Adipocyte (in vitro differentiated cells): ENCODE measurements at regions not wholly inside any gene's neighbourhood (a gene's known extent, or its start where the extent isn't known, plus 50 kb on each side); places are given as distances from the start of the nearest gene placed in this dataset.
"Not testable (repeated sequence)": the region's sequence is repeated elsewhere in the genome, so short reads cannot be mapped to it uniquely, and the experiment has no call there.

Experiments used
- DNase-seq: peaks from one replicate; pipeline ENCODE4 v3.0.0-alpha.2; 2015; ENCODE audit warnings: low read depth
- H3K27me3 ChIP-seq: replicated peaks from 2 replicates; pipeline ENCODE4 v1.7.0; 2013; ENCODE audit warnings: mild to moderate bottlenecking, low read length, moderate library complexity; ENCODE audit not compliant: control insufficient read depth, insufficient read depth
- H3K36me3 ChIP-seq: 2 replicates; pipeline ENCODE4 v1.7.0; 2013; ENCODE audit warnings: low read length, mild to moderate bottlenecking, moderate library complexity; ENCODE audit not compliant: control insufficient read depth, insufficient read depth, severe bottlenecking
- H3K4me1 ChIP-seq: 2 replicates; pipeline ENCODE4 v1.7.0; 2013; ENCODE audit warnings: mild to moderate bottlenecking, low read length, moderate library complexity; ENCODE audit not compliant: control insufficient read depth, insufficient read depth
- H3K4me3 ChIP-seq: 2 replicates; pipeline ENCODE4 v1.7.0; 2013; ENCODE audit warnings: mild to moderate bottlenecking, low read length, moderate library complexity
- H3K9ac ChIP-seq: 2 replicates; pipeline ENCODE4 v1.7.0; 2013; ENCODE audit warnings: mild to moderate bottlenecking, low read length, moderate library complexity
- H3K9me3 ChIP-seq: 2 replicates; pipeline ENCODE4 v1.7.0; 2013; ENCODE audit warnings: mild to moderate bottlenecking, low read length, moderate library complexity; ENCODE audit not compliant: control insufficient read depth

DNA sequence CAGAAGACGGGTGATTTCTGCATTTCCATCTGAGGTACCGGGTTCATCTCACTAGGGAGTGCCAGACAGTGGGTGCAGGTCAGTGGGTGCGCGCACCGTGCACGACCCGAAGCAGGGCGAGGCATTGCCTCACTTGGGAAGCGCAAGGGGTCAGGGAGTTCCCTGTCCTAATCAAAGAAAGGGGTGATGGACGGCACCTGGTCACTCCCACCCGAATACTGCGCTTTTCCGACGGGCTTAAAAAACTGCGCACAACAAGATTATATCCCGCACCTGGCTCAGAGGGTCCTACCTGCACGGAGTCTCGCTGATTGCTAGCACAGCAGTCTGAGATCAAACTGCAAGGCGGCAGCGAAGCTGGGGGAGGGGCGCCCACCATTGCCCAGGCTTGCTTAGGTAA lies 1403.1 kb downstream of the REEP3 start:
- H3K4me1 ChIP-seq, H3K9ac ChIP-seq, DNase-seq, H3K4me3 ChIP-seq, H3K36me3 ChIP-seq, H3K27me3 ChIP-seq: not testable (repeated sequence)
- H3K9me3 ChIP-seq = peaks cover 11% of the 10 kb centered on the region

DNA sequence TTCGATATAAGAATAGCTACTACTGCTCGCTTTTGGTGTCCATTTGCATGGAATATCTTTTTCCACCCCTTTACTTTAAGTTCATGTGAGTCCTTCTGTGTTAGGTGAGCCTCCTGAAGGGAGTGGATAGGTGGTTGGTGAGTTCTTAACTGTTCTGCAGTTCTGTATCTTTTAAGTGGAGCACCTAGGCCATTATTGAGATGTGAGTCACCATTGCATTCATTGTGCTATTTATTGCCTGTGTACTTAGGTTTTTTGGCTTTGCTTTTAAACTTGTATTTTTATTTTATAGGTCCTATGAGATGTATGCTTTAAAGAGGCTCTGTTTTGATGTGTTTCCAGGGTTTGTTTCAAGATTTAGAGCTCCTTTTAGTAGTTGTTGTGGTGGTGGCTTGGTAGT lies 1430.8 kb downstream of the REEP3 start:
- H3K36me3 ChIP-seq = no peaks in the 10 kb centered on the region
- no peak for DNase-seq
- no peaks in the 10 kb centered on the region for H3K9me3 ChIP-seq
- no peak overlapping the region for H3K9ac ChIP-seq
- H3K4me1 ChIP-seq = no peaks in the 10 kb centered on the region
- no peaks in the 10 kb centered on the region for H3K27me3 ChIP-seq
- H3K4me3 ChIP-seq = no peak overlapping the region

DNA sequence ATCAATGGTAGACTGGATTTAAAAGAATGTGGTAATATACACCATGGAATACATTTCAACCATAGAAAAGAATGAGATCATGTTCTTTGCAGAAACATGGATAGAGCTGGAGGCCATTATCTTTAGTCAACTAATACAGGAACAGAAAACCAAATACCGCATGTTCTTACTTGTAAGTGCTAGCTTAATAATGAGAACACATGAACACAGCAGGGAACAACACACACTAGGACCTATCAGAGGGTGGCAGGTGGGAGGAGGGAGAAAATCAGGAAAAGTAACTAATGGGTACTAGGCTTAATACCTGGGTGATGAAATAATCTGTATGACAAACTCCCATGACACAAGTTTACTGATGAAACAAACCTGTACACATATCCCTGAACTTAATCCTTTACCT lies 1435.2 kb downstream of the REEP3 start:
- no peak overlapping the region for H3K9ac ChIP-seq
- no peaks in the 10 kb centered on the region for H3K27me3 ChIP-seq
- H3K4me3 ChIP-seq = no peak overlapping the region
- no peak for DNase-seq
- no peaks in the 10 kb centered on the region for H3K36me3 ChIP-seq
- H3K9me3 ChIP-seq = no peaks in the 10 kb centered on the region
- no peaks in the 10 kb centered on the region for H3K4me1 ChIP-seq

DNA sequence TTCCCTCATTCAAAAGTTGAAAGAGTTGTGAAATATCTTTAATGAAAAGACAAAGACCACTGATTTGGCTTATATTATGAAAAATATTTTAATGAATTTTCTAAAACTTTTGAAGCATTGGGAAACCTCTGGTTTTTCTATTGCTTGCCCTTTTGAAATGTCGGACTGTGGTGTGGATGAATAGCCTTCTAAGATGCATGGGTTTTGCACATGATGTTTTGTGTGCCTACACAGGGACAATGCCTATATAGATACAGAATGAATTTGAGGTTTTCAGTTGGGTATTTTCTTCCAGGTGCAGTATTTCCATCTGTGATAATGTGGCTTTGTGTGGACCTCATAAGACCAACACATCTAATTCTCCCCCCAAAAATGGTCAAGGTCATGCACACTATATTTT lies 1437.9 kb downstream of the REEP3 start:
- DNase-seq = no peak
- Histone ChIP-seq H3K36me3 (no peaks in the 10 kb centered on the region), H3K9ac (no peak overlapping the region), H3K4me3 (no peak overlapping the region), H3K9me3 (no peaks in the 10 kb centered on the region), H3K4me1 (no peaks in the 10 kb centered on the region), H3K27me3 (no peaks in the 10 kb centered on the region)

DNA sequence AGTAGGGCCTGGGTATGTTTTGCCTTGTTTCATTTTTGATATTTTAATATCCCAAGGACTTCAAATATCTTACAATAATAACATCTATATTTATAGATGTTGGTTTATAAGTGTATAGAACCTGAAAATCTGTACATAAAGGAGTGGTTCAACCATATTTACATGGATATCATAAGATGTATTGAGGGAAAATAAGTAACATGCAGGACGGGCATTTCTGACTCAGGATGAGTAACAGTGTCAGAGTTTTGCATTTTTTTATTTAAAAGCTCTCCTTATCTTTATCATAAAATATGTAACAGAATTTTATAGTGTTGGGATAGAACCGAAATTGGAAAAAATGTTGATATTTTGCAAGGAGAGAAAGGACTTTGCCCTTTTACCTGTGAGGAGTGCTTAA lies 1438.7 kb downstream of the REEP3 start:
- no peak for DNase-seq
- Histone ChIP-seq H3K36me3 (no peaks in the 10 kb centered on the region), H3K4me3 (no peak overlapping the region), H3K27me3 (no peaks in the 10 kb centered on the region), H3K9ac (no peak overlapping the region), H3K4me1 (no peaks in the 10 kb centered on the region), H3K9me3 (no peaks in the 10 kb centered on the region)

DNA sequence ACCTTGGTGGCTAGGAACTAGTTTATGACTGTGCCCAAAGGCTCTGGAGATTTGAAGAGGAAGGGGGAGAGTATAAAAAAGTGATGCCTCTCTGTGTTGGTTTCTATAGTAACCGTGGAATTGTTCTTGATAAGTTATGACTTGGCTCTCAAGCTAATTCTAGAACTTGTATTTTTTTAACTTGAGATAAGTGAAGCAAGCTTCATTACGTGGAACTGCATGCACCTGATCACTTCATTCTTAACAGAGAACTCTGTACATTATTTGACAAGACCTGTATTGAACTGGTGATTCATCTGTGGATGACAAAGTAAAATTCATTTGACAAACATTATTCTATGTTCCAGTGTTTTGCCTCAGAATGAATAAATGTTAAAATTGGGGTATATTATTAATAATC lies 1452.2 kb downstream of the REEP3 start:
- no peaks in the 10 kb centered on the region for H3K9me3 ChIP-seq
- no peak overlapping the region for H3K4me3 ChIP-seq
- no peaks in the 10 kb centered on the region for H3K36me3 ChIP-seq
- DNase-seq = no peak
- no peaks in the 10 kb centered on the region for H3K4me1 ChIP-seq
- H3K9ac ChIP-seq = no peak overlapping the region
- no peaks in the 10 kb centered on the region for H3K27me3 ChIP-seq

DNA sequence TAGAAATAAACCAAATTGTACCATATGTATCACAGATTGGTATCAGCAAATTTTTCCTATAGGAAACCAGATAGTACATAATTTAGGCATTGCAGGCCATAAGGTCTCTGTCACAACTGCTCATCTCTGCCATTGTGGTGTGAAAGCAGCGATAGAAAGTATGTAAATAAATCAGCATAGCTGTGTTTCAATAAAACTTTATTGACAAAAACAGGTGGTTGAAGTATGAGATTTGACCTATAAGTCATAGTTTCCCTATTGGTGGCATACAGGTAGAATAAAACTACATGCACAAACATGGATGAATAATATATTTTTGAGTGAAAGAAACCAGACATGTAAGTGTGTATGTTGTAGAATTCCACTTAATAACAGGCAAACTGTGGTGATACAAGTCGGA lies 1454.9 kb downstream of the REEP3 start:
- H3K36me3 ChIP-seq = no peaks in the 10 kb centered on the region
- H3K27me3 ChIP-seq = no peaks in the 10 kb centered on the region
- DNase-seq = no peak
- no peaks in the 10 kb centered on the region for H3K4me1 ChIP-seq
- H3K9ac ChIP-seq = no peak overlapping the region
- H3K9me3 ChIP-seq = no peaks in the 10 kb centered on the region
- H3K4me3 ChIP-seq = no peak overlapping the region

DNA sequence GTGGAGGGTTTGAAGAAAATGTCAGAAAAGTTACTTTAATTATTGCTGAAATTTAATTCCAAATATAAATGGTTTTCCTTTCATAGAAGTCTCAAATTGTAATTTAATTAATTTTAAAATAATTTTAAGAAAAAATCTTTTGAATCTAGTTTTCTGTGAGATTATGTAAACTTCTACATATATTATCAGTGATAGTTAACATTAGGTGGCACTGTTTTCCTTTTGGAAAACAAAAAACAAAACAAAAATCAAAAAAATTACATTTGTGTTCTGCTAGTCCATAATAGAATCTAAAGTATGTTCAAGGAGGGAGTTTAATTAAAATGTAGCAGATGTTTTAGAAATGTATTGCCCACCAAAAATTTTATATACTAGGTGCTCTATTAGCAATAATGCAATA lies 1456.7 kb downstream of the REEP3 start:
- Histone ChIP-seq H3K4me3 (no peak overlapping the region), H3K27me3 (no peaks in the 10 kb centered on the region), H3K4me1 (no peaks in the 10 kb centered on the region), H3K9me3 (no peaks in the 10 kb centered on the region), H3K36me3 (no peaks in the 10 kb centered on the region), H3K9ac (no peak overlapping the region)
- DNase-seq = peak; percentile 2

DNA sequence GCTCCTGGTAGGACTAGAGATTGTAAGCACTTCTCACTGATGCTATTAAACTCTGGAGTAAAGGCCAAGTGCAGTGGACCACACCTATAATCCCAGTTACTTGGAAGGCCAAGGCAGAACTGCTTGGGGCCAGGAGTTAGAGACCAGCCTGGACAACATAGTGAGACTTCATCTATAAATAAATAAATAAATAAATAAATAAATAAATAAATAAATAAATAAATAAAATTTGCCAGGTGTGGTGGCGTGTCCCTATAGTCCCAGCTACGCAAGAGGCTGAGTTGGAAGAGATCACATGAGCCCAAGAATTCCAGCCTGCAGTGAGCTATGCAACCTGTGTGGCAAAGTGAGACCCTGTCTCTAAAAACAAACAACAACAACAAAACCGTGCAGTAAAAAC lies 1475.7 kb downstream of the REEP3 start:
- Histone ChIP-seq H3K27me3 (no peaks in the 10 kb centered on the region), H3K9me3 (no peaks in the 10 kb centered on the region), H3K36me3 (no peaks in the 10 kb centered on the region), H3K4me3 (no peak overlapping the region), H3K4me1 (no peaks in the 10 kb centered on the region), H3K9ac (no peak overlapping the region)
- DNase-seq = no peak

DNA sequence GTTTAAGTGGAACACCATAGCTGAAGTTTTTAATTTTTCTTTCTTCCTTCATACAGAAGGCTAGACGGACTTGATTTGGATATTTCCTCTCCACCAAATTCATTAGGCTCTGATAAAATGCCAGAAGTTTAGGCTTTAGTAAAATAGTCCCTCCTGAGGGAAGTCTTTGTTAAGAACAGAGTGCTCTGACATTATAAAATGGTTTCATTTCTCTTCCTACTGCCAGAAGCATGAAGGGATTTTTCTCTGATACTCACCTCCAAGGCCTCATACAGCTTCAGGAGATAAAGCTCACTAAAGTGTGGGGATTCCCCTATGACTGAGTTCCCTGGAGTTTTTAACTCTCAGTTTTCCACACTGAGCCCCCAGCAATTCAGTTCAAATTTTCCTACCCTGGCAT lies 1489.6 kb downstream of the REEP3 start:
- Histone ChIP-seq H3K27me3 (no peaks in the 10 kb centered on the region), H3K4me1 (no peaks in the 10 kb centered on the region), H3K36me3 (no peaks in the 10 kb centered on the region), H3K4me3 (no peak overlapping the region), H3K9me3 (peaks cover 2% of the 10 kb centered on the region), H3K9ac (no peak overlapping the region)
- DNase-seq = no peak

DNA sequence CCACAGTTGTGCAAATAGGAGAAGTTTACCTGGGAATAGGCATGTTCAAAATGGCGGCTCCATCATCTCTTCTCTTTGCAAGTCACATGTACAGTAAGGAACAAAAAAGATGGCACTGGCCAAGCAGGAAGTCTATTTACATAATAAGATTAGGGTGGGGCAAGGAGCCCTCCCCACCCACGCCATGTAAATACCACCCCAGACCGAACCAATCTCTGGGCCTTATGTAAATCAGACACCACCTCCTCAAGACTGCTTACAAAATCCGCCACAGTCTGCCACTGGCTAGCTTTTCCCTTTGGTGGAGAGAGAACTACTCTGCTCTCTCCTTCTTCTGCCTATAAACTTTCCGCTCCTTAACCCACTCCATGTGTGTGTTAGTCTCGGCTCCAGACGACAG lies 1496.3 kb downstream of the REEP3 start:
- no peak for DNase-seq
- H3K27me3 ChIP-seq = no peaks in the 10 kb centered on the region
- H3K4me1 ChIP-seq = no peaks in the 10 kb centered on the region
- H3K36me3 ChIP-seq = no peaks in the 10 kb centered on the region
- H3K9me3 ChIP-seq = peaks cover 3% of the 10 kb centered on the region
- H3K9ac ChIP-seq = no peak overlapping the region
- H3K4me3 ChIP-seq = no peak overlapping the region

DNA sequence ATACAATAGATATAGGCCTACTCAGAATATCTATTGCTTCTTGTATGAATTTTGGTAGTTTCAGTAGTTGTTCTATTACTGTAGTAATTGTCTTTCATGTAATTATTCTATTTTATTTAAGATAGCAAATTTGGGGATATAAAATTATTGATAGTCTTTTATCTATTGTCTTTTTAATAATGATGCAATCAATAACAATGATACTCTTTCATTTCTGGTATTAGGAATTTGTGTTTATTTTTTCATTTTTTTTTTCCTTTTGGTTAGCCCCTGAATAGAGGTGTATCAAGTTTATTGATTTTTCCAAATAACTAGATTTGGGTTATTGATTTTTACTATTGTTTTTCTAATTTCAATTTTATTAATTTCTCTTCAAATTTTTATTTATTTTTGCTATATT lies 1503.7 kb downstream of the REEP3 start:
- peaks cover 3% of the 10 kb centered on the region for H3K9me3 ChIP-seq
- no peak overlapping the region for H3K9ac ChIP-seq
- no peak for DNase-seq
- H3K27me3 ChIP-seq = no peaks in the 10 kb centered on the region
- H3K4me1 ChIP-seq = no peaks in the 10 kb centered on the region
- no peak overlapping the region for H3K4me3 ChIP-seq
- H3K36me3 ChIP-seq = no peaks in the 10 kb centered on the region
